ENCODE measurements at regions not wholly inside any gene's neighbourhood (a gene's known extent, or its start where the extent isn't known, plus 50 kb on each side); places are given as distances from the start of the nearest gene placed in this dataset.

DNA sequence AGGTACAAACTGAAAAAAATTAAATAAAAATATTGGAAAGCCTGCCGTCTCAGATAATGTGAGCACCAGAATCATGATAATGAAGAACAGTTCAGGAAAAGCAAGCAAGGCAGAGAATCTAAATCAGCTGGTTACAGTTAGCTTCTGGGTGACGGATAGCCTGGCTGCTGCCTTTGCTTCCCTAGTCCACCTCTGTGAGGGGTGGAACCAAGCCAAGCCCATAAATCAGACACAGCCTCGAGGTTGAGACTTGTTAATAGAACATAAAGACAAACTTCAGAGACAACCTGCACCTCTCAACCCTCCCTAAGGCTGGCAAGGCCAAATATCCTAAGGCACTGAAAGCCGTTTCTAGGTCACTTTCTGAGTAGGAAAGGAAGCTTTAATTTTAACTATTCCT, 334.7 kb upstream of the SLC39A10 start:
- TF ChIP-seq EZH2phosphoT487 (IDR thresholded peaks at IDR 0.05; ENCODE audit: low read depth) = no peak
- TF ChIP-seq, protein P1, sequence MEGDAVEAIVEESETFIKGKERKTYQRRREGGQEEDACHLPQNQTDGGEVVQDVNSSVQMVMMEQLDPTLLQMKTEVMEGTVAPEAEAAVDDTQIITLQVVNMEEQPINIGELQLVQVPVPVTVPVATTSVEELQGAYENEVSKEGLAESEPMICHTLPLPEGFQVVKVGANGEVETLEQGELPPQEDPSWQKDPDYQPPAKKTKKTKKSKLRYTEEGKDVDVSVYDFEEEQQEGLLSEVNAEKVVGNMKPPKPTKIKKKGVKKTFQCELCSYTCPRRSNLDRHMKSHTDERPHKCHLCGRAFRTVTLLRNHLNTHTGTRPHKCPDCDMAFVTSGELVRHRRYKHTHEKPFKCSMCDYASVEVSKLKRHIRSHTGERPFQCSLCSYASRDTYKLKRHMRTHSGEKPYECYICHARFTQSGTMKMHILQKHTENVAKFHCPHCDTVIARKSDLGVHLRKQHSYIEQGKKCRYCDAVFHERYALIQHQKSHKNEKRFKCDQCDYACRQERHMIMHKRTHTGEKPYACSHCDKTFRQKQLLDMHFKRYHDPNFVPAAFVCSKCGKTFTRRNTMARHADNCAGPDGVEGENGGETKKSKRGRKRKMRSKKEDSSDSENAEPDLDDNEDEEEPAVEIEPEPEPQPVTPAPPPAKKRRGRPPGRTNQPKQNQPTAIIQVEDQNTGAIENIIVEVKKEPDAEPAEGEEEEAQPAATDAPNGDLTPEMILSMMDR (IDR thresholded peaks at IDR 0.05; ENCODE audit: low read depth, low read length) = no peak
